HG03520 (cell line): ENCODE measurements at regions not wholly inside any gene's neighbourhood (a gene's known extent, or its start where the extent isn't known, plus 50 kb on each side); places are given as distances from the start of the nearest gene placed in this dataset.

Experiments
- ATAC-seq: cut with Tn5 transposase; IDR thresholded peaks from one replicate; pipeline ENCODE4 v1.9.1; 2021; ENCODE audit warnings: mild to moderate bottlenecking, moderate library complexity; ENCODE audit not compliant: unreplicated experiment

- ATAC-seq = no peak
Observed at GRCh38 chr7:84549409-84549808, 354.8 kb upstream of the SEMA3A start.

GRCh38 chr7:84548366-84549365, 354.1 kb upstream of the SEMA3A start:
- no peak for ATAC-seq

DNA sequence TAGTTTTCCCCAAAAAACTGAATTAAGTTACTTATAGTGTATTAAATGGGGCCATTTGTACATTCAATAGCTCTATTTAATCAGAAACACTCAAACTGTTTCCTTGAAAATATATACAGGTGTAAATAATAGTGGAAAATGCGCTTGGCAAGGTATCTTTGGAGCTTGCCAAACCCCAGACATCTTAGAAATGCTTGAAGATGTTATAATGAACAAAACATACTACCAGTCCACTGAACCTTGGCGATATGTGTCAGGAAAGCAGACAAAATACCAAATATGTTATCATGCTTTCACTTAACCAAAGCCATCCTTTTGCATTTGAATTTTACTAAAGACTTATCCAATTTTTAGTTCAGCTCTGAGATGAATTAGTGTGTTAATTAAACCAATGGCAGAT, 352.7 kb upstream of the SEMA3A start:
- no peak for ATAC-seq

DNA sequence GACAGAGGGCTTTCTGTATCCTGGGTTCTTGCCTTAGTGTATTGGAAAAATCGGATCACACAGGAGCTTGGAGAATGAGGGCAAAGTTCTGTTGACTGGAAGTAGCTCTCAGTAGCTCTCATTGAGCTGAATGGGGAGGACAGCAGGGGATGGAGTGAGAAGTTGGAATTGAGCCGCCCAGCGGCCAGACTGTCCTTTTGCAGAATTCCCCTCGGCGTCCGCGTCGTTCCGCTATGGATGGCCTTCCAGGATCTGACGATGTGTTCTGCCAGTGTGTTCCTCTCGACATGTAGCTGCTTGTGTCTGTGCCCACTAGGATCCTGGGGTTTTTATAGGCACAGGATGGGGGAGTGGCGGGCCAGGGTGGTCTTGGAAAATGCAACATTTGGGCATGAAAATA, 351.8 kb upstream of the SEMA3A start:
- ATAC-seq = no peak

DNA sequence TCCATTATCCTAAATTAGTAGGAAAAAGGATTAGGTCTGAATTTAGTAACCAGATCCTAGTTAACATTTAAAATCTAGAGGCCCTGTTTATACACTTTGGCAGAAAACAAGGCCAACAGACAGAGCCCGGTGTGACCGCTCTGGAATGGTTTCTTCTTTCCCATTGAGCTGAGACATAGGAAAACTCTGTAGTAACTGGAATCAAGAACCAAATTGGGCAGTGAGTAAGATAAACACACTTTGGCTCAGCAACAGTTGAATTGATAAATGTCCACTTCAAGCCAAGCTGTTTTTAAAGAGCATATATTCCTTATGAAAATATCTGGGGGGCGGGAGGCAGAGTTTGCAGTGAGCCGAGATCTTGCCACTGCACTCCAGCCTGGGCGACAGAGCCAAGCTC, 343.7 kb upstream of the SEMA3A start:
- no peak for ATAC-seq

DNA sequence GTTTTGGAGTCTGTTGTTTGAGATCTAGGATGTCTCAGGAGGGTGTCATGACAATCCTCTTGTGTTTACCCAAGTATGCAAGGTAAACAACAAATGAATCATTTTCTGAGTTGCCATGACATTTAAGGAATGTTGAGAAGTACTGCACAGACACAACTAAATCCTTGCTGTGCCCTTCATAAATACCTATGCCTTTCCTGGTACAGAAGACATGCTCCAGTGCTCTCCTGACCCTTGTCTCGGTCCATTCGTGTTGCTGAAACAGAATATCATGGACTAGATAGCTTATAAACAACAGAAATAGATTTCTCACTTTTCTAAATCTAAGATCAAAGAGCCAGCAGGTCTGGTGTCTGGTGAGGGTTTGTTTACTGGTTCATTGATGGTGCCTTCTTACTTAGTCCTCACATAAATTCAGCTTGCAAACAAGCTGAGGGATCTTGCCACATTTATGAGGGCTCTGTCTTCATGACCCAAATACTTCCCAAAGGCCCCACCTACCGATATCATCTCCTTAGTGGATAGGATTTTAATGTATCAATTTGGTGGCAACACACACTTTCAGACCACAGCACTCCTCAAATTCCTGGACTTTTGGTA, 341.8 kb upstream of the SEMA3A start:
- no peak for ATAC-seq

DNA sequence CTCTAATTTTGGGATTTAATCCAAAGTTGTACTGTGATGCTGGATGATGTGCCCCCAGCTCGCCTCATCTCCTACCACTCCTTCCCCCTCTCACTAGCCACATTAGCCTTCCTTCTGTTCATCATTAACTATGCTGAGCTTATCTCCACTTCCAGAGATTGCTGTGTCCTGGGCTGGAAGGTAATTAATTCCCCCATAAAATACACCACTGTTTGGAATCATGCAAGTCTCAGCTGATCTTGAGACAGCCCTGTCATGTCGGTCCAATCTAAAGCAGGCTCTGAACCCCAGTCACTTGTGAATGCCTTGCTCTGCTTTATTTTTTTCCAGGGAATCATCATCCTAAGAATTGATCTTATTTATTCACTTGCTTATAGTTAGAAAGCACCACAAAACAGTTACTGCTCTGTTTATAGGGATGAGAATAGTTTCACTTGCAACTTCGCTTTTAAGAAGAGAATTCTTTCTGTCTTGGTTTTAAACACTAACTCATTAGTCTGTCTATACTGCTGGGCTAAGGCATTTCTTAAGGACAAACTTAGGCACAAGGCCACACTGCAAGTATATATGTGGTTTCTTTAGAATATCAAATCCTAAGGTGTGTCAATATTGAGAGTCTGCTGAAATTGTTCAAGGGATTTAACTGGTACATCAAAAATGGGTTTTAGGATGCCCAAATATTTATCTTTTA, 341.1 kb upstream of the SEMA3A start:
- no peak for ATAC-seq

DNA sequence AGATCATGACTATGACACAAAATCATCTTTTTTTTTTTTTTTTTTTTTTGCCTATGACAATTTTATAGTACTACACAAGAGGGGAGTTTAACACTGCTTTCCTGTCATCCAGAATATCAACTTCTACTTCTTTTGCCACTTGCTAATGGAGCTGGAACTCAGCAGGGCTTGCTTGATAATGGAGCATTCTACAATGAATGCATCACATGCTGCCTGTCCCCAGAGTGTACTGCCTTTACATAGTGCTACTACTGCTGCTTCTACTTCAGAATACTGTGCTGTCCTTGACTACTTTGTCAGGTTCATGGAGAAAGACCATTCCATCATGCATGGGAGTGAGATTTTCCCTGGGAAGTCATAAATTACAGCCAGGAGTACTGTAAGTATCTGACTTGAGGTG, 338.6 kb upstream of the SEMA3A start:
- ATAC-seq = no peak

- no peak for ATAC-seq
Observed at GRCh38 chr7:84532196-84532595, 337.6 kb upstream of the SEMA3A start.

DNA sequence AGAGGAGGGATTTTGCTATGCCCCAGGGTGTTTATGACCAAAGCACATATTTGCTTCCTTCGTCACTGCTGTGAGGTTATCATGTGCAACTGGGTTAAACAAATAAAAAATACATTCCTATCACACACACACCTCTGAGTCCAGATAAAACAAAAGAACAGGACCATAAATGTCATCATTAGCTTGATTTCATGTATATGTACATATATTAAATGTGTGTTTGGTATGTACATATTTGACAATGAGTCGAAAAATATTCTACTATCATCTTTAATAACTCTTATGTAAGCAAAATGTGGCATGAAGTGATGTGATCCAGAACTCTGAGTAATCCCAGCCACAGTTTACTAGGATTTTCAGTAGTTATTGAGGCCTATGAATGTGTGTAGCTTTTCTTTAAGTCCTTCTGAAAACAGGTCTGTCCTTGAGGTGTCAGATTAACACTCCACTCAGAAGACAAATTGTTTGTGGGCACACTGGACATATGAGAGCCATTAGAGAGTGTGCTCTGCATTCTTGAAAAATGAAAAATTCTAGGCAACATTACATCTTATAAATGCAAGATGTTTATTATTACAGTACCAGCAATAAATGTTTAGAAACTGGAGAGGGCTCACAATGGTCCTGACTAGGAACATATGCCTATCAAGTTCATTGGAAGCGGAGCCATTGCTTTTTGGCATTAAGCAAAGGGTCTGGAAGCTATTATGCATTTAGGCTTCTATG, 335.1 kb upstream of the SEMA3A start:
- no peak for ATAC-seq

DNA sequence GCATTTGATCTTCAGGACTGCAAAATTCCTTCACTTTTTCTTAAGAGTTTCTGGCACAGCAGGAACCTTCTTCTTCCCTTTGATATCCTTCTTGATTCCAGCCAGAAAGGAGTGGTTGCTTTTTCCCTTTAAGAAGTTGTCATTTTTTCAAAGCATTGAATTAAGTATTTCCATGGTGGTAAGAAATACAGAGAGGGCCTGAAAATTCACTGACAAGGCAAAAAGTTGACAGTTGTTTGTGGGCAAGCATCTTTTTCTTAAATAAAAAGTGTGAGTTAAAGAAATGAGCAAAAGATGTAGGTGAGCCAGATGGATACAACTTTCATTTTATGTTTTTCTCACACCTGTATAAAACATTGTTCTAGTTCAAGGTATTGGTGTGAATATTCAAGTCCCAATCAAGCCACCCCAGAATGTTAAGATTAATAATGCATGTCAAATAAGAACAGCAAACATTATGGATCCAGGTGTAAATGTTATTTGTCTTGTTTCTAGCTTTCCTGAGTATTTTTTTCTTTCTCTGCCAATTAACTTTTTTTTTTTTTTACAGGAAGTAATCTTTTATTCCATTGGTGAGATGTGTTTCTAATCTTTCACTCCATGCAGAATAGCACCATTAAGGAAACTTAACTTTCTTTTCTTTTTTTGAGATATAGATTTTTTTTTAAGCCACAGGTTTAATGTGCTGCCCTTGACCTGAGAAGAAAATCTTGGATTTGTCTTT, 334.3 kb upstream of the SEMA3A start:
- ATAC-seq = no peak

- ATAC-seq = no peak
Observed at GRCh38 chr7:84524714-84525694, 330.4 kb upstream of the SEMA3A start.

DNA sequence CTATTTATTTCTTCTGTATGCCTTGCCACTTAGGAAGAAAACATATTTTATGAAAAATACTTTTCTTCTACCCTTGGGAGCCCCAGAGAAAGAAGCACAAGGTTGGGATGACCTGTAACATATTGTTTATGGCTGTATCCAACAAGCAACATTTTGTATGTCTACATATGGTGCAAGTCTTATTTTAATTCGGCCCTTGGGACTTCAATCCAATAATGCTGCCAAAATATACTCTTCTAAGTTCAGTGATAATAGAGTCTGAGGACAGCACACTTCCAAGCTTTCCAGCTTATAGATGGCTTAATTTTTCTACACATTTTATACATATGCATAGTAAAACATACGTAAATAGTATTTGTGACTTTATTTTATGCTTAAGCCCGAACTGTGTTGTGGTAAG, 318.5 kb upstream of the SEMA3A start:
- ATAC-seq = no peak

DNA sequence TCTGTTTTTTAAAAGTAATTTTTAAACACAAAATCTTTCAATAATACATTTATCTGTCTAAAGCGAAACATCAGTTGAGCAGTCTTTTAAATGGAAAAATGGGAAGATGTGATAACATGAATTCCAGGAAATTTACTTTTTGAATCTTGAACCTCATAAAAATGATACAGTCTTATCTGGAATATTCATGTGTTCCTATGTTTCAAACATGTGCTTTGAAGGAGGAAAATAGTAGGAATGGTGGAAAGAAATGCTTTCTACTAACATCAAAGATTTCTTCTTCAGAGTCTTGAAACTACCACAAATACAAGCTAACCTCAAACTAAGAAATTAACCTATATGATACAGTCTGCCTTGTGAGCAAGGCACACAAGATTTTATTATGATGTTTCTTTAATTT, 317.5 kb upstream of the SEMA3A start:
- no peak for ATAC-seq

- ATAC-seq = no peak
Observed at GRCh38 chr7:84510505-84510904, 315.9 kb upstream of the SEMA3A start.

DNA sequence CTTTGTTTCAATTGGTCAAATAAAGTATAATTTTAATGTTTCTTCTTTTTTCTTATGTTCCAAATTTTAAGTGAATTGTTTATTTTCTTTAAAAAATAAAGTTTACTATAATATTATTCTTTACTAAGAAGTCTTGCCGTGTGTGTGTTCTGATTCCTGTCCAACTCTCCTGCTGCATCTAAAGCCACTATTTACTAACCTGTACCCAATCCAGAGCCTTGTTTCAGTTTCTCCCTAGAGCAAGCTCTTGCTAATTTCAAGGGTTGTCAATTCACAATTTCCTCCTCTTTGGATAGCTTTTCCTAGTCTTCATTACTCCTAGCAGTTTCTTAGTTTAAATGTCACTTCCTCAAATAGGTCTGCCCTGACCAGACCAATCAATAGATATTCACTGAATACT, 314.9 kb upstream of the SEMA3A start:
- ATAC-seq = no peak

GRCh38 chr7:84508606-84509005, 314.0 kb upstream of the SEMA3A start:
- no peak for ATAC-seq

DNA sequence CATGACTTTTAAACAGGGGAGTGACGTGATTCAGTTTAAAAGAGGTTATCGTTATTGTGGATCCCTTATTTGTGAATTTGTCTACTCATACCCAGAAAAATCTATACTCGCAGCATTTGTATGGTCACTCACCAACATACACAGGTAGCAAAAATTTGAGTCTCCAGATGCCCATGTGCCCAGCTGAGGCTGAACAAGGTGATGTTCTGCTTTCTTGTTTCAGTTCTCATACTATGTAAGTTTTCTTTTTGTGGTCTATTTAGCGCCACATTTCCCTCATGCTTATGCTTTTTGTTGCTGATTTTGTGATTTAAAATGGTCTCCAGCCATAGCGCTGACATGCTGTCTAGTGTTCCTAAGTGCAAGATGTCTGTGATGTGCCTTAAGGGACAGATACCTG, 312.9 kb upstream of the SEMA3A start:
- no peak for ATAC-seq

GRCh38 chr7:84506151-84506550, 311.6 kb upstream of the SEMA3A start:
- ATAC-seq = no peak
